HUES64 (cell line): ENCODE measurements at regions not wholly inside any gene's neighbourhood (a gene's known extent, or its start where the extent isn't known, plus 50 kb on each side); places are given as distances from the start of the nearest gene placed in this dataset.

Experiments used
- H3K27ac ChIP-seq: 2 replicates; pipeline ENCODE4 v1.7.0; 2013; ENCODE audit warnings: low read depth, low read length, inconsistent platforms
- H3K27me3 ChIP-seq: 2 replicates; pipeline ENCODE4 v1.6.1; 2013; ENCODE audit warnings: mild to moderate bottlenecking, low read length; ENCODE audit not compliant: insufficient read depth
- H3K36me3 ChIP-seq: 2 replicates; pipeline ENCODE4 v1.6.1; 2013; ENCODE audit warnings: mild to moderate bottlenecking, low read length; ENCODE audit not compliant: insufficient read depth
- H3K4me1 ChIP-seq: 2 replicates; pipeline ENCODE4 v1.6.1; 2013; ENCODE audit warnings: mild to moderate bottlenecking, low read length, moderate library complexity; ENCODE audit not compliant: insufficient read depth
- H3K4me3 ChIP-seq: 2 replicates; pipeline ENCODE4 v1.5.1; 2013; ENCODE audit warnings: mild to moderate bottlenecking, low read length, moderate library complexity
- H3K9ac ChIP-seq: 2 replicates; pipeline ENCODE4 v1.6.1; 2013; ENCODE audit warnings: mild to moderate bottlenecking, low read depth, low read length
- H3K9me3 ChIP-seq: 2 replicates; pipeline ENCODE4 v1.6.1; 2013; ENCODE audit warnings: low read depth, low read length; ENCODE audit not compliant: insufficient read depth
- WGBS: fragments of 150-250, 120-280 bp; methylation state at CpG from one replicate; pipeline ENCODE4 v1.1.7; 2013; ENCODE audit warnings: missing lambda C conversion rate; 5-methylcytosine and 5-hydroxymethylcytosine counted together

- H3K9me3 ChIP-seq, result no peaks in the 10 kb centered on the region
- no peak overlapping the region for H3K27ac ChIP-seq
- H3K36me3 ChIP-seq, result no peaks in the 10 kb centered on the region
- H3K4me3 ChIP-seq, result no peak overlapping the region
- H3K9ac ChIP-seq, result no peak overlapping the region
- H3K4me1 ChIP-seq, result peaks cover 5% of the 10 kb centered on the region; the same call in 1 of the 2 replicates
- WGBS, result 89% methylated on average over 14 of the region's 14 CpGs
- H3K27me3 ChIP-seq, result no peaks in the 10 kb centered on the region
These were observed 628.2 kb upstream of the CADM1 start for GRCh38 chr11:116132273-116132978.

- H3K9ac ChIP-seq, result no peak overlapping the region
- peaks cover 5% of the 10 kb centered on the region; the same call in 1 of the 2 replicates for H3K4me1 ChIP-seq
- H3K9me3 ChIP-seq, result no peaks in the 10 kb centered on the region
- H3K27me3 ChIP-seq, result no peaks in the 10 kb centered on the region
- 75% methylated on average over 6 of the region's 6 CpGs for WGBS
- no peaks in the 10 kb centered on the region for H3K36me3 ChIP-seq
- H3K27ac ChIP-seq, result no peak overlapping the region
- no peak overlapping the region for H3K4me3 ChIP-seq
These were observed 625.9 kb upstream of the CADM1 start for GRCh38 chr11:116130122-116130521.

GRCh38 chr11:116129456-116129855 lies 625.2 kb upstream of the CADM1 start:
- no peaks in the 10 kb centered on the region for H3K36me3 ChIP-seq
- H3K9ac ChIP-seq, result no peak overlapping the region
- no peaks in the 10 kb centered on the region for H3K9me3 ChIP-seq
- no peaks in the 10 kb centered on the region for H3K27me3 ChIP-seq
- whole genome bisulfite sequencing, result 92% methylated on average over 9 of the region's 9 CpGs
- peaks cover 5% of the 10 kb centered on the region; the same call in 1 of the 2 replicates for H3K4me1 ChIP-seq
- no peak overlapping the region for H3K27ac ChIP-seq
- H3K4me3 ChIP-seq, result no peak overlapping the region

- H3K9me3 ChIP-seq, result no peaks in the 10 kb centered on the region
- H3K4me1 ChIP-seq, result no peaks in the 10 kb centered on the region
- H3K9ac ChIP-seq, result no peak overlapping the region
- no peaks in the 10 kb centered on the region for H3K27me3 ChIP-seq
- no peak overlapping the region for H3K27ac ChIP-seq
- no peak overlapping the region for H3K4me3 ChIP-seq
- WGBS, result 91% methylated on average over 3 of the region's 3 CpGs
- no peaks in the 10 kb centered on the region for H3K36me3 ChIP-seq
These were observed 622.3 kb upstream of the CADM1 start for GRCh38 chr11:116126562-116126961.

- Histone ChIP-seq H3K4me3 (no peak overlapping the region), H3K27ac (no peak overlapping the region), H3K9me3 (no peaks in the 10 kb centered on the region), H3K9ac (no peak overlapping the region), H3K27me3 (no peaks in the 10 kb centered on the region), H3K4me1 (no peaks in the 10 kb centered on the region), H3K36me3 (no peaks in the 10 kb centered on the region)
- 92% methylated on average over 9 of the region's 9 CpGs for WGBS
These were observed 620.9 kb upstream of the CADM1 start for GRCh38 chr11:116124922-116125714.

GRCh38 chr11:116123739-116124138 lies 619.5 kb upstream of the CADM1 start:
- Histone ChIP-seq H3K9ac (no peak overlapping the region), H3K9me3 (no peaks in the 10 kb centered on the region), H3K27ac (no peak overlapping the region), H3K27me3 (no peaks in the 10 kb centered on the region), H3K4me1 (no peaks in the 10 kb centered on the region), H3K36me3 (no peaks in the 10 kb centered on the region), H3K4me3 (no peak overlapping the region)
- 96% methylated on average over 5 of the region's 5 CpGs for WGBS

GRCh38 chr11:116122697-116123472 lies 618.7 kb upstream of the CADM1 start:
- Histone ChIP-seq H3K27me3 (no peaks in the 10 kb centered on the region), H3K4me1 (no peaks in the 10 kb centered on the region), H3K27ac (no peak overlapping the region), H3K9ac (no peak overlapping the region), H3K9me3 (no peaks in the 10 kb centered on the region), H3K4me3 (no peak overlapping the region), H3K36me3 (no peaks in the 10 kb centered on the region)
- 91% methylated on average over 8 of the region's 8 CpGs for WGBS

- 94% methylated on average over 11 of the region's 11 CpGs for WGBS
- Histone ChIP-seq H3K27ac (no peak overlapping the region), H3K9me3 (no peaks in the 10 kb centered on the region)
These were observed 614.9 kb upstream of the CADM1 start for GRCh38 chr11:116119158-116119557.

GRCh38 chr11:116118138-116118470 lies 613.9 kb upstream of the CADM1 start:
- H3K4me1 ChIP-seq, result no peaks in the 10 kb centered on the region
- no peak overlapping the region for H3K9ac ChIP-seq
- H3K36me3 ChIP-seq, result no peaks in the 10 kb centered on the region
- no peak overlapping the region for H3K4me3 ChIP-seq
- no peak overlapping the region for H3K27ac ChIP-seq
- no peaks in the 10 kb centered on the region for H3K9me3 ChIP-seq
- no peaks in the 10 kb centered on the region; the same call in 1 of the 2 replicates for H3K27me3 ChIP-seq
- 90% methylated on average over 4 of the region's 4 CpGs for WGBS

More at GRCh38 chr11:116119158-116119557, 614.9 kb upstream of the CADM1 start:
- H3K9ac ChIP-seq, result no peak overlapping the region
- H3K27me3 ChIP-seq, result no peaks in the 10 kb centered on the region
- H3K36me3 ChIP-seq, result no peaks in the 10 kb centered on the region
- H3K4me1 ChIP-seq, result no peaks in the 10 kb centered on the region
- H3K4me3 ChIP-seq, result no peak overlapping the region

- no peaks in the 10 kb centered on the region for H3K36me3 ChIP-seq
- H3K9me3 ChIP-seq, result no peaks in the 10 kb centered on the region
- no peaks in the 10 kb centered on the region for H3K4me1 ChIP-seq
- H3K27ac ChIP-seq, result no peak overlapping the region
- 93% methylated on average over 11 of the region's 12 CpGs for WGBS
- no peak overlapping the region for H3K4me3 ChIP-seq
- peaks cover under 1% of the 10 kb centered on the region; the same call in 1 of the 2 replicates for H3K27me3 ChIP-seq
- H3K9ac ChIP-seq, result no peak overlapping the region
These were observed 613.3 kb upstream of the CADM1 start for GRCh38 chr11:116117331-116118137.
